ENCODE measurements at regions not wholly inside any gene's neighbourhood (a gene's known extent, or its start where the extent isn't known, plus 50 kb on each side); places are given as distances from the start of the nearest gene placed in this dataset.

GRCh38 chr5:36440300-36440699 lies 138.6 kb upstream of the RANBP3L start:
- intact Hi-C loops (cut with micrococcal nuclease), result no loop called here
- no peaks in the 10 kb centered on the region for H3K9me3 Mint-ChIP-seq
- H3K4me3 Mint-ChIP-seq, result no peak overlapping the region
- DNase-seq, result no peak
- no peak overlapping the region for H3K27ac Mint-ChIP-seq
- H3K27me3 Mint-ChIP-seq (ENCODE audit: low read depth), result peaks cover 15% of the 10 kb centered on the region
- H3K36me3 Mint-ChIP-seq (ENCODE audit: low read depth), result no peaks in the 10 kb centered on the region
- peaks cover 6% of the 10 kb centered on the region for H3K4me1 Mint-ChIP-seq (ENCODE audit: low read depth)
- CTCF ChIA-PET, result no interaction called here

GRCh38 chr5:36441280-36441679 lies 139.6 kb upstream of the RANBP3L start:
- H3K36me3 Mint-ChIP-seq (ENCODE audit: low read depth), result no peaks in the 10 kb centered on the region
- H3K4me3 Mint-ChIP-seq, result no peak overlapping the region
- DNase-seq, result no peak
- peaks cover 6% of the 10 kb centered on the region for H3K4me1 Mint-ChIP-seq (ENCODE audit: low read depth)
- intact Hi-C loops (cut with micrococcal nuclease), result no loop called here
- CTCF ChIA-PET, result interaction anchor here (0.7 kb wide), 1 partner anchor 235 kb away, joined by 3 read pairs; no protein-coding TSS in a partner anchor
- no peaks in the 10 kb centered on the region for H3K9me3 Mint-ChIP-seq
- peaks cover 15% of the 10 kb centered on the region for H3K27me3 Mint-ChIP-seq (ENCODE audit: low read depth)
- no peak overlapping the region for H3K27ac Mint-ChIP-seq

GRCh38 chr5:36442352-36442751 lies 140.7 kb upstream of the RANBP3L start:
- H3K27me3 Mint-ChIP-seq (ENCODE audit: low read depth), result peaks cover 13% of the 10 kb centered on the region
- intact Hi-C loops (cut with micrococcal nuclease), result no loop called here
- H3K27ac Mint-ChIP-seq, result peak overlapping the region; percentile 77
- peak; percentile 20 for DNase-seq
- no peak overlapping the region for H3K4me3 Mint-ChIP-seq
- CTCF ChIA-PET, result interaction anchor here (0.8 to 0.9 kb wide), 2 partner anchors 17 to 64 kb away, joined by 3 to 4 read pairs; no protein-coding TSS in a partner anchor
- H3K36me3 Mint-ChIP-seq (ENCODE audit: low read depth), result no peaks in the 10 kb centered on the region
- no peaks in the 10 kb centered on the region for H3K9me3 Mint-ChIP-seq
- peaks cover 6% of the 10 kb centered on the region for H3K4me1 Mint-ChIP-seq (ENCODE audit: low read depth)

DNA sequence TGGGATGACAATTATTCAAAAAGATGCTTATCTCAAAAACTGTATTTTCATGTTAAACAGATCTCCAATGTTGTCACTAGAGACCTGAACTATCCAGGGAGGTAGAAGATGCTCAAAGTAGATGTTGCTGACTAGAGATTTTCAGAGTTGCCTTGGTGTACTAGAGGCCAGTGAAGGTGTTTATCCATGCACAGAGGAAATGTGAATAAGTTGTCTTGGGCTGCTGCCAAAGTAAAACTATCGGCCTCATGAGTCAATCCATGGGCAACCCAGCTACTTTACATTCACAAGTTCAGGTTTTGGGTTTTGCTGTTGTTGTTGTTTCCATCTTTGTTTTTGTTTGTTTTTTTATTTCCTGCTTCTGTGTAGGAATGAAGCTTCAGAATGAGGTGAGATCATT lies 141.1 kb upstream of the RANBP3L start:
- Mint-ChIP-seq H3K4me1 (ENCODE audit: low read depth) (peaks cover 6% of the 10 kb centered on the region), H3K27me3 (ENCODE audit: low read depth) (peaks cover 13% of the 10 kb centered on the region), H3K4me3 (no peak overlapping the region), H3K27ac (peak overlapping the region; percentile 77), H3K9me3 (no peaks in the 10 kb centered on the region), H3K36me3 (ENCODE audit: low read depth) (no peaks in the 10 kb centered on the region)
- DNase-seq, result peak; percentile 33
- intact Hi-C loops (cut with micrococcal nuclease), result no loop called here
- CTCF ChIA-PET, result interaction anchor here (0.9 kb wide), 1 partner anchor 63 kb away, joined by 3 read pairs; no protein-coding TSS in a partner anchor

GRCh38 chr5:36443941-36444340 lies 142.2 kb upstream of the RANBP3L start:
- CTCF ChIA-PET, result no interaction called here
- DNase-seq, result no peak
- intact Hi-C loops (cut with micrococcal nuclease), result no loop called here
- no peak overlapping the region for H3K4me3 Mint-ChIP-seq
- H3K27ac Mint-ChIP-seq, result no peak overlapping the region
- no peaks in the 10 kb centered on the region for H3K36me3 Mint-ChIP-seq (ENCODE audit: low read depth)
- H3K4me1 Mint-ChIP-seq (ENCODE audit: low read depth), result peaks cover 6% of the 10 kb centered on the region
- no peaks in the 10 kb centered on the region for H3K9me3 Mint-ChIP-seq
- H3K27me3 Mint-ChIP-seq (ENCODE audit: low read depth), result peaks cover 13% of the 10 kb centered on the region

DNA sequence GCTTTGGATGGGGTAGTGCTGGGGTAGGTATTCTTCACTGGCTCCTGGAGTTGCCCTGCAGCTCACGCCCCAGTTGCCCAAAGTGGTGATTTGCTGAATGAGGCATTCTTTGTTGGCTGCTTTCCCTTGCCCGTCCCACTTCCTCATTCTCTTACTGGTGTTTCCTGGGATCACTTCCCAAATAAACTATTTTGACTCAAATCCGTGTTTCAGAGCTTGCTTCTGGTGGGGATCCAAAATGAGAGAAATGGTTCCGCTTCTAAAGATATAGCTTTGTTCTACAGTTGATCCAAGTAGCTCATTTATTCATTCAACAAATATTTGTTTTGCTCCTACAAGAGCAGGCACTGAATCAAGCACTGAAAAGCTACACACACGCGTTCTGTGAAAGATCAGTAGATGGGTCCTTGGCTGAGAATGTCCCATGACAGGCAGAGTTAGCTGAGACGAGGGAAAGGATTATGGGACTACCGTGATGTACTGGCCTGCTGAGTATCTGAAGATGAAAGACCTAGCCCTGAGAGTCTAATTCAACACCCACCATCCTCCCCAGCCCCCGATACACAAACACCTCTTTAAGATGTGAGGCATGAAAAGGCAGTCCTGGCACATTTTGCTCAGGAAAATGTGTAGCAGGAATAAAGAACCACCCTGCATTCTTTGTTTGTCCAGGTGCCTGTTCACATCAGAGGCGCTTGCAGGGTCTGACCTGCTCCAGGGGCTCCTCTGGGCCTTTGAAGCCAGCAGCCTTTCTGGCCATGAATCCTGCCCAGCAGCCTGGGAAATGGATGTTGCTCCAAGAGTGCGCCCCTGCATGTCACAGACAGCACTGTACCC lies 143.1 kb upstream of the RANBP3L start:
- Mint-ChIP-seq H3K4me3 (no peak overlapping the region), H3K27ac (no peak overlapping the region), H3K9me3 (no peaks in the 10 kb centered on the region), H3K36me3 (ENCODE audit: low read depth) (no peaks in the 10 kb centered on the region), H3K4me1 (ENCODE audit: low read depth) (peaks cover 6% of the 10 kb centered on the region), H3K27me3 (ENCODE audit: low read depth) (peaks cover 13% of the 10 kb centered on the region)
- no peak for DNase-seq
- intact Hi-C loops (cut with micrococcal nuclease), result no loop called here
- CTCF ChIA-PET, result no interaction called here

DNA sequence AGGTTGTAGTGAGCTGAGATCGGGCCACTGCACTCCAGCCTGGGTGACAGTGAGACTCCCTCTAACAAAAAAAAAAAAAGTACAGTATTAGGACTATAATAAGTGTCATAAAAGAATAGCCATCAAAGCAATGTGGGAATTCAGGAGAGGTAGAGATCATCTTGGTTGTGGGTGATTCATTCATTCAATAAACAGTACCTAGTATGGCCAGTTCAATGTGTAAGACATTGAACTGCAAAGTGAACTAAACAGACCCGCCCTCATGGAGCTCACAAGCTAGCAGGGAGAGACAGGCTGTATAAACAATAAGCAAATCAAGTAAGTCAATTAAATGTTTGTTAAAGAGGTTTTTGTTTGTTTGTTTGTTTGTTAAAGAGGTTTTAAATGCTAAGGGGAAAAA lies 146.1 kb upstream of the RANBP3L start:
- Mint-ChIP-seq H3K9me3 (no peaks in the 10 kb centered on the region), H3K27me3 (ENCODE audit: low read depth) (peaks cover 10% of the 10 kb centered on the region), H3K27ac (no peak overlapping the region), H3K36me3 (ENCODE audit: low read depth) (no peaks in the 10 kb centered on the region), H3K4me3 (no peak overlapping the region), H3K4me1 (ENCODE audit: low read depth) (peaks cover 2% of the 10 kb centered on the region)
- DNase-seq, result no peak
- CTCF ChIA-PET, result interaction anchor here (0.6 to 1.1 kb wide), 2 partner anchors 12 to 75 kb away, joined by 3 read pairs; no protein-coding TSS in a partner anchor
- intact Hi-C loops (cut with micrococcal nuclease), result no loop called here

- Mint-ChIP-seq H3K9me3 (no peaks in the 10 kb centered on the region), H3K36me3 (ENCODE audit: low read depth) (no peaks in the 10 kb centered on the region), H3K27me3 (ENCODE audit: low read depth) (peaks cover 3% of the 10 kb centered on the region), H3K4me3 (no peak overlapping the region), H3K4me1 (ENCODE audit: low read depth) (no peaks in the 10 kb centered on the region), H3K27ac (no peak overlapping the region)
- no peak for DNase-seq
- CTCF ChIA-PET, result interaction anchor here (1.1 kb wide), 1 partner anchor 9 kb away, joined by 3 read pairs; no protein-coding TSS in a partner anchor
- intact Hi-C loops (cut with micrococcal nuclease), result no loop called here
Measured at GRCh38 chr5:36450229-36451014, 148.7 kb upstream of the RANBP3L start.

- H3K27me3 Mint-ChIP-seq (ENCODE audit: low read depth), result peaks cover 5% of the 10 kb centered on the region
- H3K4me3 Mint-ChIP-seq, result no peak overlapping the region
Measured at GRCh38 chr5:36452424-36453006, 150.8 kb upstream of the RANBP3L start.

DNA sequence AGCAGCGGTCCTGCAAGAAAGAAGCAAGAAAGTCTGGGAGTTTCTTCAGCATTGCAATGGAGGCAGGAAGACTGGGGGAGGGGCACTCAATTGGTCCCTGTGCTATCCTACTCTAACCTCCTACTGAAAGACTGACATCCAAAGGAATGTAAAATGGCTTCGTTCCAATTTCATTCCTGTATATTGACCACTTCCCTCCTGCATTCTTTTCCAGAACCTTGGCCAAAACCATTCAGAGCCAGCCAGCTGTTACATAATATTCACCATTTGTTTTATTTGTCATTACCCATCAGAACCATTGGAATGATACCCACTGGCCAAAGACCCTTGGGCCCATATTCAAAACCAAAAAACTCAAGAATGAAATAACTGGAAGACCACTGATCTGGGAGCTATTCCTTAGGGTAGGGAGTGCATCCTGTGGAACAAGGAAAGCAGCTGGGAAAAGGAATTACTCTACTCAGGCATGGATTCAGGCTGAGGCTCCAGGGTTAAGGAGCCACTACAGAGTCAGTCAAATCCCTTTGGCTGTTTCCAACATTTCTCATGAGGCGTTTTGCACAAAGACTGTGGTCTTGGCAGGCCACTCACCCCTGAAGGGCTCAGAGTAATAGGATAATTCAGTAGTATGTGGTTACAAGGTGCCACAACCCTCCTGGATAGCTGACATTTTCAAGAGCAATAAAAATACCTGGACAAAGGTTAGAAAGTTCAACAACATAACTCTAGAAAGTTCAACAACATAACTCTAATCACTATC lies 148.7 kb upstream of the SLC1A3 start:
- no peak overlapping the region for H3K27ac Mint-ChIP-seq
- H3K9me3 Mint-ChIP-seq, result no peaks in the 10 kb centered on the region
- intact Hi-C loops (cut with micrococcal nuclease), result no loop called here
- DNase-seq, result no peak
- CTCF ChIA-PET, result no interaction called here
- no peaks in the 10 kb centered on the region for H3K4me1 Mint-ChIP-seq (ENCODE audit: low read depth)
- H3K27me3 Mint-ChIP-seq (ENCODE audit: low read depth), result peaks cover 10% of the 10 kb centered on the region
- H3K36me3 Mint-ChIP-seq (ENCODE audit: low read depth), result no peaks in the 10 kb centered on the region
- no peak overlapping the region for H3K4me3 Mint-ChIP-seq

More at GRCh38 chr5:36452424-36453006, 150.8 kb upstream of the RANBP3L start:
- Mint-ChIP-seq H3K27ac (no peak overlapping the region), H3K36me3 (ENCODE audit: low read depth) (no peaks in the 10 kb centered on the region), H3K9me3 (no peaks in the 10 kb centered on the region), H3K4me1 (ENCODE audit: low read depth) (no peaks in the 10 kb centered on the region)
- no peak for DNase-seq
- CTCF ChIA-PET, result no interaction called here
- intact Hi-C loops (cut with micrococcal nuclease), result no loop called here

GRCh38 chr5:36458746-36459145 lies 147.7 kb upstream of the SLC1A3 start:
- Mint-ChIP-seq H3K27ac (no peak overlapping the region), H3K36me3 (ENCODE audit: low read depth) (no peaks in the 10 kb centered on the region), H3K4me3 (no peak overlapping the region), H3K4me1 (ENCODE audit: low read depth) (no peaks in the 10 kb centered on the region), H3K9me3 (no peaks in the 10 kb centered on the region), H3K27me3 (ENCODE audit: low read depth) (peaks cover 10% of the 10 kb centered on the region)
- CTCF ChIA-PET, result interaction anchor here (0.8 to 1.8 kb wide), 5 partner anchors 8 to 232 kb away, joined by 3 to 7 read pairs (median 3); no protein-coding TSS in a partner anchor
- intact Hi-C loops (cut with micrococcal nuclease), result no loop called here
- no peak for DNase-seq
